ENCODE measurements at regions not wholly inside any gene's neighbourhood (a gene's known extent, or its start where the extent isn't known, plus 50 kb on each side); places are given as distances from the start of the nearest gene placed in this dataset.
"Not testable (repeated sequence)": the region's sequence is repeated elsewhere in the genome, so short reads cannot be mapped to it uniquely, and the experiment has no call there.

DNA sequence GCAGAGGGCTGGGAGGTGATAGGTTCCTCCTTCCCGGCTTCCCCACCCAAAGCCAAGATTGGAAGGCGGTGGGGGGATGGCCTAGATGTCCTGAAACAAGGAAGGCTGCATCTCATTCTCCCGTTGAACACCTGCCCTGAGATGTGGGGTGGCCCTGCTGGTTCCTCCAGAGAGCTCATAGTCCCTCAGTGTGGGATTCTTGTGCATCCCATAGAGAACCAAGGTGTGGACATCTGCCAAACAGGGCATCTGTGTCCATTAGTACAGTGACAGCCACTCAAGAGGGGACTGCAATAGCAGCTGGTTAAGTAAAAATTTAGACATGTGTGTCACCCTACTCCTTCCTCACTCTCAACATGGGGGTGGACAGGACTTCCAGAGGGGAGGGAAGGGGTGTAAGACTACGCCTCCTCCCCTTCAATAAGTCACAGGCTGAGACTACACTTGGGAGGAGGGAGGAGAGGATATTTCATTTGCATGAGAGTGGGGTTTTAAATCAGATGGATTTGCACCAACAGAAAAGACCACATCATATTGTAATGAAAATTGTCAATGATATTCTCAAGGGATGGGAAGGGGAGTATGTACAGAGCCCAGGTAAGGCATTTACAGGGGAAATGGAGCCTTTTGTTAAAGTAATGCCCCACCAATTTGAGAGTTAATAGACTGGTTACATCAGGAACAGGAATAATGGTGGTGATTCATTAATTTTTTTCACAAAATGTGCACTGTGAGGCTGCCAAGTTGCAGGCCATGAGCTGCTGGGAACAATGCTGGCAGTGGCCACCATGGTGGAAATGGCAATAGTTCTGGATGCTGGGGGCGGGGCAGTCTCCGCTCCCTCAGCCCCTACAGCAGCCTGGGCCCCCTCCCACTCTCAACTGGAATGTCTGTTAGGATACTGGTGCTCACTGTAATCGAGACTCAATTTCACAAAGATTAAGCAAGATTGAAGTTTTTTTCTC, 80.6 kb downstream of the TEX51 start:
- Histone ChIP-seq H3K4me3 (no peak overlapping the region), H3K4me1 (no peaks in the 10 kb centered on the region), H3K27me3 (no peaks in the 10 kb centered on the region), H3K9me3 (no peaks in the 10 kb centered on the region), H3K27ac (no peak overlapping the region), H3K36me3 (no peaks in the 10 kb centered on the region)
- ATAC-seq: peak; percentile 50
- WGBS, 2 donors (ENCODE audit: low coverage in 1 of 2): 79 to 100% methylated on average over 1 to 4 of the region's 7 CpGs
- TF ChIP-seq POLR2AphosphoS5 (IDR thresholded peaks at IDR 0.05): no peak
- TF ChIP-seq POLR2A (IDR thresholded peaks at IDR 0.05): no peak
- no peak for TF ChIP-seq CTCF (IDR thresholded peaks at IDR 0.05)
- TF ChIP-seq EP300 (IDR thresholded peaks at IDR 0.05): no peak

DNA sequence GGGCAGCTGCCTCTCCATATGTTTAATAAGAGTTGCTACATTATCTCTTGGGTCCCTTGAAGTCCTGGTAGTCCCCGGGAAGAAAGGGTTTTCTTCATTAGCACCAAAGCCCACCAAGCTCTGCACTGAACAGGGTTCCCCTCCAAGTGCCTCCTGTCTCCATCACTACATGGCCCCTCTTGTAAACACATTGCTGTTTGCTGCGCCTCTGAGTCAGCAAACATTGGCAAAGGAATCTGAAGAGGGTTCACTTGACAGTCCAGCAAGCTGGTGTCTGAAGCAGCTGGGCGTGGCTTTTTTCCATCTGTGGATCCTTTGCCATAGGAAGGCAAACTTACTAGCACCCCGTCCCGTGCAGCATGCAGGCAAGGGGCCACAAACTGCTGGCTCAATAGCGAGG, 82.8 kb downstream of the TEX51 start:
- 80 to 88% methylated on average over 1 of the region's 6 CpGs for WGBS, 2 donors (ENCODE audit: low coverage in 1 of 2)

DNA sequence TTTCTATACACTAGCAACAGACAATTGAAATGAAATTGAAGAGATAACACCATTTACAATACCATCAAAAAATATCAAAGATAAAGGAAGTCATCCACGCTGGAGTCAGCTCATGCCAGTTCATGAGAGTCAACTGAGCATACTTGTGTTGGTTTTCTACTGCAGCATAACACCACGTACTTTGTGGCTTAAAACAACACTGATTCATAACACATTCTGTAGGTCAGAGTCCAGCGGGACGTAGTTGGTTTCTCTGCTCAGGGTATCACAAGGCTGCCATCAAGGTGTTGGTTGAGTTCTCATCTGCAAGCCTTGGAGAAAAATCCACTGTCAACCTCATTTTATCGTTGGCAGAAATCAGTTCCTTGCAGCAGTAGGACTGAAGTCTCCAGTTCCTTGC, 84.2 kb downstream of the TEX51 start:
- Histone ChIP-seq H3K9me3 (no peaks in the 10 kb centered on the region), H3K4me1 (peaks cover 0 to 15% (median 0%) of the 10 kb centered on the region in 3 donors), H3K27me3 (no peaks in the 10 kb centered on the region), H3K27ac (no peak overlapping the region), H3K36me3 (no peaks in the 10 kb centered on the region), H3K4me3 (no peak overlapping the region)
- TF ChIP-seq EP300 (IDR thresholded peaks at IDR 0.05) (no peak), CTCF (IDR thresholded peaks at IDR 0.05) (no peak), POLR2AphosphoS5 (IDR thresholded peaks at IDR 0.05) (no peak), POLR2A (IDR thresholded peaks at IDR 0.05) (no peak)
- ATAC-seq: no peak
- 79 to 82% methylated on average over 5 of the region's 5 CpGs for WGBS, 2 donors (ENCODE audit: low coverage in 1 of 2)

More for the DNA sequence above, 82.8 kb downstream of the TEX51 start:
- H3K36me3 ChIP-seq: no peaks in the 10 kb centered on the region
- TF ChIP-seq CTCF (IDR thresholded peaks at IDR 0.05) (no peak), POLR2A (IDR thresholded peaks at IDR 0.05) (no peak), POLR2AphosphoS5 (IDR thresholded peaks at IDR 0.05) (no peak), EP300 (IDR thresholded peaks at IDR 0.05) (no peak)
- H3K4me3 ChIP-seq: no peak overlapping the region
- peaks cover 0 to 6% (median 0%) of the 10 kb centered on the region in 3 donors for H3K4me1 ChIP-seq
- H3K9me3 ChIP-seq: no peaks in the 10 kb centered on the region
- H3K27me3 ChIP-seq: no peaks in the 10 kb centered on the region
- no peak for ATAC-seq
- H3K27ac ChIP-seq: no peak overlapping the region

GRCh38 chr2:126986631-126987187, 88.0 kb downstream of the TEX51 start:
- no peak for ATAC-seq
- Histone ChIP-seq H3K4me1 (peaks cover 0 to 15% (median 0%) of the 10 kb centered on the region in 3 donors), H3K27ac (peak overlapping the region in 1 of 4 donors; percentile 33), H3K9me3 (no peaks in the 10 kb centered on the region), H3K4me3 (no peak overlapping the region), H3K27me3 (no peaks in the 10 kb centered on the region), H3K36me3 (no peaks in the 10 kb centered on the region)
- TF ChIP-seq POLR2AphosphoS5 (IDR thresholded peaks at IDR 0.05): peak; percentile 24
- no peak for TF ChIP-seq POLR2A (IDR thresholded peaks at IDR 0.05)
- 20 to 30% methylated on average over 1 to 3 of the region's 6 CpGs for WGBS, 2 donors (ENCODE audit: low coverage in 1 of 2)

- Histone ChIP-seq H3K4me3 (no peak overlapping the region), H3K4me1 (peaks cover 0 to 15% (median 0%) of the 10 kb centered on the region in 3 donors), H3K27me3 (peaks cover 8% of the 10 kb centered on the region), H3K27ac (no peak overlapping the region), H3K36me3 (no peaks in the 10 kb centered on the region), H3K9me3 (no peaks in the 10 kb centered on the region)
- WGBS, 2 donors (ENCODE audit: low coverage in 1 of 2): 58 to 87% methylated on average over 4 of the region's 4 CpGs
- no peak for ATAC-seq
- TF ChIP-seq POLR2AphosphoS5 (IDR thresholded peaks at IDR 0.05) (no peak), EP300 (IDR thresholded peaks at IDR 0.05) (no peak), CTCF (IDR thresholded peaks at IDR 0.05) (no peak), POLR2A (IDR thresholded peaks at IDR 0.05) (no peak)
These were observed 89.8 kb downstream of the TEX51 start for GRCh38 chr2:126988482-126988881.

DNA sequence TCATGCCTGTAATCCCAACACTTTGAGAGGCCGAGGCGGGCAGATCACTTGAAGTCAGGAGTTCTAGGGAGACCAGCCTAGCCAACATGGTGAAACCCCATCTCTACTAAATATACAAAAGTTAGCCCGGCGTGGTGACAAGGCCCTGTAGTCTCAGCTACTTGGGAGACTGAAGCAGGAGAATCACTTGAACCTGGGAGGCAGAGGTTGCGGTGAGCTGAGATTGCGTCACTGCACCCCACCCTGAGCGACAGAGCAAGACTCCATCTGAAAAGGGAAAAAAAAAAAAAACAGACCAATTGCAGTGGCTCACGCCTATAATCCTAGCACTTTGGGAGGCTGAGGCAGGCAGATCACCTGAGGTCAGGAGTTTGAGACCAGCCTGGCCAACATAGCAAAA, 90.4 kb downstream of the TEX51 start:
- H3K36me3 ChIP-seq, H3K4me3 ChIP-seq, ATAC-seq, H3K27me3 ChIP-seq, H3K27ac ChIP-seq, H3K9me3 ChIP-seq: not testable (repeated sequence)
- 91% methylated on average over 4 of the region's 8 CpGs; no CpG with 5 or more reads in 1 of the 2 donors for whole genome bisulfite sequencing, 2 donors (ENCODE audit: low coverage in 1 of 2)
- H3K4me1 ChIP-seq: peaks cover 0 to 15% (median 0%) of the 10 kb centered on the region in 3 donors
